Skin epidermis (tissue), 12 donors: ENCODE measurements at regions not wholly inside any gene's neighbourhood (a gene's known extent, or its start where the extent isn't known, plus 50 kb on each side); places are given as distances from the start of the nearest gene placed in this dataset.
"Not testable (repeated sequence)": the region's sequence is repeated elsewhere in the genome, so short reads cannot be mapped to it uniquely, and the experiment has no call there.

Experiments
- H3K27ac ChIP-seq, 21 experiments: fragments of 200-600 bp; sonication (generic) in 11 of 21; one replicate each; pipeline ENCODE4 v1.5.0; 2020; ENCODE audit warnings: mild to moderate bottlenecking in 3 of 21, inconsistent platforms in 2 of 21, moderate library complexity in 2 of 21
- H3K4me3 ChIP-seq, 7 experiments: fragments of 200-600 bp; sonication (generic) in 2 of 7; one replicate each; pipeline ENCODE4 v1.5.0; 2020; ENCODE audit warnings: inconsistent platforms in 2 of 7, mild to moderate bottlenecking in 2 of 7, moderate library complexity in 1 of 7

DNA sequence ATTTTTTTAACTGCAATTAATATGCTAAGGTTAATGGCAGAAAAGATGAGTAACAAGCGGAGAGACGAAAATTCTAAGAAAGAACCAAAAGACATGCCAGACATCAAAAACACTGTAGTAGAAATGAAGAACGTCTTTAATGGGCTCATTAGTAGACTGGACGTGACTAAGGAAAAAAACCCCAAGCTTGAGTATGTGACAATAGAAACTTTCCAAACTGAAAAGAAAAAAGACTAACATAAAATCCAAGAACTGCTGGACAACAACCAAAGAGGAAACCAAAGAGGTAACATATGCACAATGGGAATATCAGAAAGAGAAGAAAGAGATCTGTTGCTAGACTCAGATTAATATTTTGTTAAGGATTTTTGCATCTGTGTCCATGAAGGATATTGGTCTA is 94.6 kb upstream of the SETMAR start:
- Histone ChIP-seq H3K4me3 (no peak overlapping the region), H3K27ac (no peak overlapping the region)

DNA sequence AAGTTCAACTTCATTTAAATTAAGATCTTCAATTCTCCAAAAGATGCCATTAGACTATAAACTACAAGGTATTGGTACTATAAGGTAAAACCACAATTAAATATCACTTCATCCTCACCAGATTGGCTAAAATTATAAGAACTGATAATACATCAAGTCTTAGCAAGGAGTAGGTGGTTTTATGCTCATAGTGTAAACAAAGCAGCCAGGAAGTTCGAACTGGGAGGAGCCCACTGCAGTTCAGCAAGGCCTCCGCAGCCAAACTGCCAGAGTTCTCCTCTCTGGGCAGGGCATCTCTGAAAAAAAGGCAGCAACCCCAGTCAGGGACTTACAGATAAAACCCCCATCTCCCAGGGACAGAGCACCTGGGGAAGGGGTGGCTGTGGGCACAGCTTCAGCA is 91.6 kb upstream of the SETMAR start:
- H3K4me3 ChIP-seq = no peak overlapping the region

DNA sequence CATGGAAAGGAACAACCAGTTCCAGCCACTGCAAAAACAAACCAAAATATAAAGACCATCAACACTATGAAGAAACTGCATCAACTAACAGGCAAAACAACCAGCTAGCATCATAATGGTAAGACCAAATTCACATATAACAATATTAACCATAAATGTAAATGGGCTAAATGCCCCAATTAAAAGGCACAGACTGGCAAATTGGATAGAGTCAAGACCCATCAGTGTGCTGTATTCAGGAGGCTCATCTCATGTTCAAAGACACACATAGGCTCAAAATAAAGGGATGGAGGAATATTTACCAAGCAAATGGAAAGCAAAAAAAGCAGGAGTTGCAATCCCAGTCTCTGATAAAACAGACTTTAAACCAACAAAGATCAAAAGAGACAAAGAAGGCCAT is 89.7 kb upstream of the SETMAR start:
- H3K4me3 ChIP-seq, H3K27ac ChIP-seq: not testable (repeated sequence)

More for the DNA sequence above, 91.6 kb upstream of the SETMAR start:
- H3K27ac ChIP-seq = no peak overlapping the region

DNA sequence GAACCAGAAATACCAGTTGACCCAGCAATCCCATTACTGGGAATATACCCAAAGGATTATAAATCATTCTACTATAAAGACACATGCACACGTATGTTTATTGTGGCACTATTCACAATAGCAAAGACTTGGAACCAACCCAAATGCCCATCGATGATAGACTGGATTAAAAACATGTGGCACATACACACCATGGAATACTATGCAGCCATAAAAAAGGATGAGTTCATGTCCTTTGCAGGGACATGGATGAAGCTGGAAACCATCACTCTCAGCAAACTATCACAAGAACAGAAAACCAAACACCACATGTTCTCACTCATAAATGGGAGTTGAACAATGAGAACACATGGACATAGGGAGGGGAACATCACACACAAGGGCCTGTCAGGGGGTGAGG is 86.2 kb upstream of the SETMAR start:
- H3K4me3 ChIP-seq, H3K27ac ChIP-seq: not testable (repeated sequence)

DNA sequence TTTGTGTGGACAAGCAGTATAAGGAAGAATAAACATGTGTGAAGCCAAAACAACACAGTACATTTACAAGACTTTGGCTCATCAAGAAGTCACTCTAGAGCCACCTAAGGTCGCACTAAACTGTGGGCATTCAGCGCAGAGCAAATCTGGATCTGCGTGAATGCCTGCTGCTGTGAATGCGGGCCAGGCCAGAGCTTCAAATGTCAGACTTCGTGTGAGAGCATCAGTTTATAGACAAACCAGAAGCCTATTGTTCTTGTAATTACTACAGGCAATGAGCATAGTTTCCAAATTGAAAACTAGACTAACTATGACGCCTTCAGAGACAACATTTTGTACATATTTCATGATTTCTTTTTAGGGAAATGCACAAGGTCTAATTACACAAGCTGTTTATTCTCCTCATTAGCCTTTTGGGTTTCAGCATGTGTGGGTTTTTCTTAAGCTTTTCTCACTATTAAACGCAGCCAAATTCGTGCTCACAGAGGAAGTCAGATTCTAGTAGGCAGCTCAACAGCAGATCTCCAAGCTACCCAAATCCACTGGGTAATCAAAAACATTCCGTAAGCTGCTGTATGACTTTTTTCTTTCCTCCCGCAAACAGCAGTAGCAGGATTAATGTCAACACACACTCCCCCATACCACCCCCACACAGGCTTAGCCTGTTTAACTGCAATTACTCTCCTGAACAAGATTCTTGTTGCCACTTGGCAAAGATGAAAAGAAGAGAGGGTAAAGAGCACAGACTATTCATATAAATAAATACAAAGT is 84.5 kb upstream of the SETMAR start:
- H3K27ac ChIP-seq = no peak overlapping the region
- no peak overlapping the region for H3K4me3 ChIP-seq

DNA sequence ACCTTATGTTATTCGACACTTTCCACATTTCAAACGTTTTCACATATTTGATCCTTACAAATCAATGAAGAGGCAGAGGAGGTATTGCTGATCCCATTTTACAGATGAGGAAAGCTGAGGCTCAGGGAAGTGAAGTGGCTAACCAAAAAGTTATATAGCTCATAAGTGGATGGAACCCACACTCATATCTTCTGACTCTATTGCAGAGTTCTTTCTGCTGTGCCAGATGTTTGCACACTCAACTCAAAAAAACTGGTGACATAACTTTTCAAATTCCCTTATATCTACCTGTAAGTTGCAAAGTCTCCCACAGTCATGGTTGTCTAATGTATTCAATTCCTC is 84.0 kb upstream of the SETMAR start:
- H3K27ac ChIP-seq = no peak overlapping the region

DNA sequence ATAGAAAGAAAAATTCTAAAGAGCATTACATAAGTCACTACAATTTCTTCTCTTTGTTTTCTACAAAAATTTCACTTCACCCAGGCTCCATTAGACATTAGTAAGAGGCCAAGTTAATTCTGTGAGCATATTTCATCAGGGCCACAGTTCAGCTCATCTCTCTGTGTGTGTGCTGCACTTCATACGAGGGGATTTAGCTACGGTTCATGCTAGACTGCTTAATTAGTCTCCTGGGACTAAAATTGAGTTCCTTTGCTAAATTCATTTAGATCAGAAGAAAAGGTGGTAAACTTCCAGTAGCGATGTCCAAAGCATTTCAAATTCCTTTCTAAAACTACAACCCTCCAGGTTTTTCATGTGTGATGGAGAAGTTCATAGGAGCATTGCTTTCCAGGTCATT is 83.1 kb upstream of the SETMAR start:
- H3K27ac ChIP-seq = no peak overlapping the region
- no peak overlapping the region for H3K4me3 ChIP-seq

More for the DNA sequence above, 84.0 kb upstream of the SETMAR start:
- H3K4me3 ChIP-seq = no peak overlapping the region

DNA sequence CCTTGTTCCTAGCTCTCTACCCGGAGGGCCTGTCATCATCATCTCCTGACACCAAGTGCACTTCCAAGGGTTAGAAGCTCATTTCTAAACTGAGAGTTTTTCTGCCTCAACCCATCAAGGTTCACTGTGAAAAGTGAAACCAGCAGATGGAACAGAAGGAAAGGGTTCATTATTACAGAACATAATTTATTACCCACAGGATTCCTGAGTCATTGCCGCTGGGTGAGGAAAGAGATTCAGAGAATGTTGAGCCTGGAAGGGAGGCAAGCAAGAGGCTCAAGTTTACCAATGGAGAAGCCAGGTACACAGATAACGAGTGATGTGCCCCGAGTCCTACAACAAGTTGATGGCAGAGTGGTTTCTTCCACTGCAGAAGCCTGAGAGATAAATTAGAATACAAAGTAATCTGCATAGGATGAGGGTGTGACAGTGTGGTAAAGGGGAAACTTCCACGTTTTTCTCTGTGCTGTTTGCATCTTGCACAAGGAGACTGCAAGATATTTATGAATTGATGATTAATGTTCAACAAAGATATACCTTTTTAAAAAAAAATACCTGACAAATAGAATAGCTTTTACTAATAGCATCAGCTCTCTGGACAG is 80.5 kb upstream of the SETMAR start:
- H3K27ac ChIP-seq = no peak overlapping the region
- no peak overlapping the region for H3K4me3 ChIP-seq

DNA sequence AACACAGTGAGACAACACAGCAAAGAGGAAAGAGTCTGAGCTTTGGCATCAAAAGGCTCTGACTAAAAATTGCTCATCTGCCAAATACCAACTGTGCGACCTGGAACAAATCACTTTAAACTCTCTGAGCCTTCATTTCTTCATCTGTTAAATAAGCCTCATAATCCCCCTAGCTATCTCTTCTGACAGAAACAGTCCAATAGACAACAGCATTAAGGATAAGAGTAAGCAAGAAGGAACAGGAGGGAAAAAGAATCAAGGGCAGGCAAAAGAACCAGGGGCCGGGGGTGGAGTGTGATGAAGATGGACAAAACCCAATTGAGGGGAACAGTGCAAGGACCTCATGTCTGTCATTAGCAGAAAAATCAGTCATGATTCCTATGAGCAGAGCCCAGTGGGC is 79.4 kb upstream of the SETMAR start:
- Histone ChIP-seq H3K27ac (no peak overlapping the region), H3K4me3 (no peak overlapping the region)

DNA sequence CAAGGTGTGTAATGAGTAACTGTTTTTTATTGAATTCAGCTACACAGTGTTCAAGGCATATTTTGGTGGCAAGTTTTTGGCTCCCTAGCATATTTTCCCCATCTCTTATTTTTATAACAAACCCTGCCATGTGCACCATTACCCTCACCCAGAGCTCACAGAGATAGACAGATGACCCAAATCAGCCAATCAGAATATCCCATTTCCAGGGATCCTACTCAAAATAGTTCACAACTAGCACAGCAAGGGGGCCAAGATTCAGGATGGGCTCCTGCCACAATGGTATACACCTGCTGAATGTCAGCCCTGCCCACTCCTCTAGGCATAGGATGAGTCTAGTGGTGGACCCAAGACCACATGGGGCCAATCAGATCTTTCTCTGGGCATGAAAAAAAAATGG is 78.8 kb upstream of the SETMAR start:
- Histone ChIP-seq H3K27ac (no peak overlapping the region), H3K4me3 (no peak overlapping the region)

DNA sequence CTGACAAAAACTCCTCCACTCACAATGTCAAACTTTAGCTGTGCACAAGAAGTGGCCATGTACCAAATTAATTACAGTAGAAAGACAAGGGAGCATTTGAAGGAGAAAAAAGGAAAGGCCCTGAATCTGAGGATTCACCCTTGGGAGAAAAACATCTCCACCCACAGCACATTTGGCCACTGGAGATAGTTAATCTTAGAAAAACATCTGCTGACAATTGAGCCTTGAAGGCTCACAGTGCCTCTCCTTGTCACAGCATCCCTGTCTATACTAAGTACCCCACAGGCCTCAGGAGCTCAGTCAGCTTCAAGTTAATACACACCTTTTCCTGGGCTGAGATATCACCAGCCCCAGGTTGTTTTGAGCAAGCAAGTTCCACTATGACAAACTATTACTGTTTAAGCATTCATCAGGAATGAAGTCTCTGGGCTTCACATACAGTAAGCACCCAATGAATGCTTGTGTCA is 78.1 kb upstream of the SETMAR start:
- no peak overlapping the region for H3K27ac ChIP-seq
- no peak overlapping the region for H3K4me3 ChIP-seq

DNA sequence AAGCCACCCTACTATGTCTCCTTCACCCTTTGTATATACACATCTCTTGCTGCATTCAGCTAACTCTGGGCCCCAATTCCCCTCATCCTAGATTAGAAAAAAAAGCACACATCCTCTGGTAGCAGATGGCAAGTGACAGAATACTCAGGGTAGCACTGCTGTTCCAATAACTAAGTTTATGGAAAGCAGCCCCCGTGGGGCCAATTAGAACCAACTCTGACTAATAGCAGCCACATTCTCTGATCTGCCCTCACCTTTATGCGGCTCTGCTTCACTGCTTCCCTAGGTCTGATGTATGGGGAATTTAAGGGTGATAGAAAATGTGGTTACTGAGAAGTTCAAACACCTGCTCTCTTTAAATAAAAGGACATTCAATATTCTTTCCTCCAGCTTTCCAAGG is 74.9 kb upstream of the SETMAR start:
- no peak overlapping the region for H3K27ac ChIP-seq
- no peak overlapping the region for H3K4me3 ChIP-seq

DNA sequence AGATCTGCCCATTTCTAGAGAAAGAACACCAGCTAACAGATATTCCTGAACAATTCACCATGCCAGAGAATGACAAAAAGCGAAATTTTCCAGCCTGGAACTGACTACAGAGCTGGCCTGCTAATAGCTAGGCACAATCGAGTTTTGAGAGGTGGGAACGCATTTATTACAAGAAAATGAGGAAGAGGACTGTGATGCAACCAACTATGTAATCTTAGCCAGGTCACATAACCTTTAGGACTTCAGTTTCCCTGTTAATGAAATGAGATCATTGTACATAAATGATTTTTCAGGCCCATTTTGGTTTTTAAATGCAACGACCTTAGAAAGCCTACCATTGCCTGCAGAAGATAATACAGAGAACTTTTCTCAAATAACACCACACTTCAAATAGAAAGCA is 72.1 kb upstream of the SETMAR start:
- no peak overlapping the region for H3K27ac ChIP-seq
- no peak overlapping the region for H3K4me3 ChIP-seq

DNA sequence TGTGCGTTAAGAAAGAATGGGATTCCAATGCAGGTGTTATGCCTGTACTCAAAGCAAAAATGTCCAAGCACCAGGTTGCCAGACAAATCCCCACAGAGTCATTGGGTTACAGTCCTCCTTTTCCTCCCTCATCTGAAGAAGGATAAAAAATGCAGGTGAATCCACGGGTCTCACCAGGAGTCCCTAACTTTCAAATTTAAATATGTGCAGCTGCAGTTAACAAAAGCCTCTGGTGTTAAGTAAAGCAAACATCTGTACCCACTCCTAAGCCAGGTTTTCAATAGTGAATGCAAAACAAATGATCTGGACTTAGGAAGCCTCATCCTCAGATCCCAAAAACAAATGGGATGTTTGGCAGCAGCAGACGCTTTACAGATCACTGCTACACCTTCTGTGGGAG is 70.4 kb upstream of the SETMAR start:
- H3K27ac ChIP-seq = no peak overlapping the region
- H3K4me3 ChIP-seq = no peak overlapping the region

DNA sequence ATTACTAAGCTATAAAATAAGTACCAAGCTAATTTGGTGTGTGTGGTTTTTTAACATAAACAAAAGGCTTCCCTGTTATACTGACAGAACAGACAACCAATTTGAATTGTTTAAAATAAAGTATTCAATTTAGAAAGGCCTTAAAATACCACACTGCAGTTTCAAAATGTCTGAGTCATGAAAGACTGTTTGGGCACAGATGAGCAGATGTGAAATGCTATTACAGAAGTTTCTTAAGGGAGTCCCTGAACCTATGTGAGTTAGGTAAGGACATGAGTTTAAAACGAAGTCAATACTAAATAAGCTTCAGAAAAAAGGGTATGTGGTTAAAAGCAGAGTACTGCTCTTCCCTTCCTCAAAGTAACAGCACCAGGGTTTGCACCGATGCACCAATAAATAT is 69.7 kb upstream of the SETMAR start:
- H3K4me3 ChIP-seq = no peak overlapping the region
- H3K27ac ChIP-seq = no peak overlapping the region

DNA sequence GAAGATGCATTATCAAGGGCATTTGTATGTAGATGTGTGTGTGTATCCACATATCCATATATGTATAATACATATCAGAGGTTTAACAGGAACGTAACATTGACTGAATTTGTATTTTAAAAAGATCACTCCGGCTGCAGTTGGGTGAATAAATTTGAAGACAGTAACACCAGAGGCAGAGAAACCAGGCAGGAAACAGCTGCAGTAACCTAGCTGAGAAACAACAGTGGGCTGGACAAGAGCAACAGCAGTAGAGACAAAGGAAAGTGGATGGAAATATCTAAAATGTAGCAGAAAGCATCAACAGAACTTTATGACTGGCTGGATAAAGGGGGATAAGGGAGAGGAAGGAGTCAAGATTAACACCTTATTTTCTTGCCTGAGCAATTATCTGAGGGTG is 68.3 kb upstream of the SETMAR start:
- no peak overlapping the region for H3K27ac ChIP-seq

DNA sequence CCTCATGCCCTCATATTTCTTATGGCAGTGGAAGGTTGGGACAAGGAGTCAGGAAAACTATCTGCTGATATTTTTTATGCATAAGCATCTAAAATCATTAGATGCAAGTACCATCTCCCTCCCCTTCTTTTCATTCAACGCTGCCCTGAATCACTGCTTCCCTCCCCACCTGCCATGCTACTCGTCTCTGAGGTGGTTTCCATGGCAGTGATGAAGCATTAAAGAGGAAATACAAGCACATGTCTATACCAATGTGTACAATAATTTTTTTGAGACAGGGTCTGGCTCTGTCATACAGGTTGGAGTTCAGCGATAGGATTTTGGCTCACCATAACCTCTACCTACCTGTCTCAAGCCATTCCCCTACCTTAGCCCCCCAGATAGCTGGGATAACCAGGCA is 67.5 kb upstream of the SETMAR start:
- Histone ChIP-seq H3K27ac (no peak overlapping the region), H3K4me3 (no peak overlapping the region)

More for the DNA sequence above, 68.3 kb upstream of the SETMAR start:
- H3K4me3 ChIP-seq = no peak overlapping the region

DNA sequence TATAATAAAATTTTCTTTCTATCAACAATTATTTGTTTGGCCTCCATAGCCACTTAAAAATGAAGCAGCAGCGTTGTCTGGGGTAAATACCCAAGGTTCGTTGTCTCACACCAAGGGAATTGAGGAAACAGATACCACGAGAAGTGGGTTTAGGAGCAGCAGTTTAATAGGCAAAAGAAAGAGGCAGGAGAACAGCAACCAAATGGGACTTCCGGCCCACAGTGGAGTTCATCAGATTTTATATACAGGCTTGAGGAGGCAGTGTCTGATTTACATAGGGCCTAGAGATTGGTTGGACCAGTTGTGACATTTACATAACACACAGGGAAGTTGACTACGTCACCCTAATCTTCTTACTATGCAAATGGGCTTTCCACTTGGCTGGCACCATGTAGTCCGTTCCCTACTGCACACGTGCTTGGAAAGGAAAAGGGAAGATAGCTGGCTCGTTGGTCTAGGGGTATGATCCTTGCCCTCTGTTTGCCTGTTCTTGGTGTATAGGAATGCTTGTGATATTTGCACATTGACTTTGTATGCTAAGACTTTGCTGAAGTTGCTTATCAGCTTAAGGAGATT is 61.5 kb upstream of the SETMAR start:
- H3K4me3 ChIP-seq = no peak overlapping the region
- no peak overlapping the region for H3K27ac ChIP-seq

DNA sequence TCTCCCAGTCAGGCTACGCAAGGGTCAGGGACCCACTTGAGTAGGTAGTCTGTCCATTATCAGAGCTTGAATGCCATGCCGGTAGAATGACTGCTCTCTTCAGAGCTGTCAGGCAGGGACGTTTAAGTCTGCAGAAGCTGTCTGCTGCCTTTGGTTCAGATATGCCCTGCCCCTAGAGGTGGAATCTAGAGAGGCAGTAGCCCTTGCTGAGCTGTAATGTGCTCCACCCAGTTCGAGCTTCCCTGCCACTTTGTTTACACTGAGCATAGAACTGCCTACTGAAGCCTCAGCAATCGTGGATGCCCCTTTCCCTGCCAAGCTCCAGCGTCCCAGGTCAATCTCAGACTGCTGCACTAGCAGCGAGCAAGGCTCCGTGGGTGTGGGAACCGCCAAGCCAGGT is 57.5 kb upstream of the SETMAR start:
- no peak overlapping the region for H3K27ac ChIP-seq
- peak overlapping the region in 1 of 7 experiments; percentile 16 for H3K4me3 ChIP-seq

DNA sequence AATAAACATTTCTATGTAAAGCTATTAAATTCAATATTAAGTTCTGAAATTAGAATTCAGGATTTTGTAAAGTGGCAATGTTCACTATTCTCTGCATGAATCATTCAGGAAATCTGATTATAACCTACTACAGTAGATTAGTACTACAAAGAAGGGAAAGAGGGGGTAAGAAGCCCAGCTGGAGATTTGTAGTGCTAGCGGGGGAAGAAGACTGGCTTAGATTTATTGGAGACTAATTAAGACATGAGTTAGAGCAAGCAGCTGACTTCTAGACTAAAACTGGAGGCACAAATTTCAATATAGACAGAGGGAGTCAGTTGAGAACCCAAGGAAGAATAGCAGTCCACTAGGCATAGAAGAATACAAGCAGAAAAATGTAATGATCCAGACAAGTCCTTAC is 55.8 kb upstream of the SETMAR start:
- no peak overlapping the region for H3K4me3 ChIP-seq
- no peak overlapping the region for H3K27ac ChIP-seq

DNA sequence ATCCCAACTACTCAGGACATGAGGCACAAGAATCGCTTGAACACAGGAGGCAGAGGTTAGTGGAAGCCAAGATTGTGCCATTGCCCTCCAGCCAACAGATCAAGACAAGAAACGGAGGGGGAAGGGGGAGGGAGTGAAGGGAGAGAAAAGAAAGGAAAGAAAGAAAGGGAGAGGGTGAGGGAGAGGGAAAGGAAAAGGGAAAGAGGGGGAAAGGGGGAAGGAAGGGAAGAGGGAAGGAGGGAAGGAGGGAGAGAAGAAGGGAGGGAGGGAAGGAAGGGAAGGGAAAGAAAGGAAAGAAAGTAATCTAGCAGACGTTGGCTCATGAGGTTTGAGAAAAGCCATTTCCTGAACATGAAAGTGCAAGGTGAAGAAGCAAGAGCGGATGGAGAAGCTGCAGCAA is 53.1 kb upstream of the SETMAR start:
- no peak overlapping the region for H3K4me3 ChIP-seq

DNA sequence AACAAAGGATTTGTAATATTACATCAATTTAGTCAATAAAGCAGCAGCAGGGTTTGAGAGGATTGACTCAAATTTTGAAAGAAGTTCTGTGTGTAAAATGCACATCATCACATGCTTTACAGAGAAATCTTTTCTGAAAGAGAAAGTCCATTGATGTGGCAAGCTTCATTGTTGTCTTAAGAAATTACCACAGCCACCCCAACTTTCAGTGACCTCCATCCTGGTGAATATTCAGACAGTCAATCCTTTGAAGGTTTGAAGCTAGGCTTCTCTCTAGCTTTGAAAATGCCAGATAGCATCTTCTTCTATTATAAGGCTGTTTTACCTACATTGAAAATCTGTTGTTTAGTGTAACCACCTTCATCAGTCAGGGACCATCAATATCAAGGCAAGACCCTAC is 51.8 kb upstream of the SETMAR start:
- Histone ChIP-seq H3K4me3 (no peak overlapping the region), H3K27ac (no peak overlapping the region)

More for the DNA sequence above, 53.1 kb upstream of the SETMAR start:
- H3K27ac ChIP-seq = no peak overlapping the region
